PC-3 (cell line): ENCODE measurements at regions not wholly inside any gene's neighbourhood (a gene's known extent, or its start where the extent isn't known, plus 50 kb on each side); places are given as distances from the start of the nearest gene placed in this dataset.

Experiments
- EZH2 ChIP-seq: fragments of 300-600 bp; sonication (generic); IDR thresholded peaks from one replicate; pipeline ENCODE4 v1.6.1; 2017; ENCODE audit warnings: antibody characterized with exemption, mild to moderate bottlenecking, low read length; ENCODE audit not compliant: unreplicated experiment
- TF ChIP-seq, protein P1 (sequence below): fragments of 300-600 bp; sonication (generic); conservative IDR thresholded peaks from 2 replicates; pipeline ENCODE4 v1.5.1; 2017; ENCODE audit warnings: antibody characterized with exemption, low read depth, mild to moderate bottlenecking, low read length

DNA sequence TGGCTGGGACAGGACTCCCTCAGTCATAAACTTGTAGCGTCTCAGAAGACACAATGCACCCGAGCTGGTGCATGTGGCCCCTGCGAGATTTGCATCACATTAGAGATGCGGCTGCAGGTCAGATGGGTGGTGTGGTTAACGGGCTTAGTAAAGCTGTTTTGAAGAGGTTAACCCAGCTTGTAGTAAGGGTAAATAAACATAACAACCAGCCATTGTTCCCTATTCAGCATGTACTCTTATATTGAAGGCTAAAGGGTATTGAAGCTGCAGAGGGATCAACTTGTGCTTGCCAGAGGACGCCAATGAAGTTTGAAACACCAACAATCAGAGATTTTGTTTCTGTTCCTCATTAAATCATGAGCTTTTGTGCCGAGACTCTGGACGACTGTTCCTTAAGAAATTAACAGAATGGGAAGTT, 79.4 kb downstream of the ZIC5 start:
- TF ChIP-seq, protein P1, sequence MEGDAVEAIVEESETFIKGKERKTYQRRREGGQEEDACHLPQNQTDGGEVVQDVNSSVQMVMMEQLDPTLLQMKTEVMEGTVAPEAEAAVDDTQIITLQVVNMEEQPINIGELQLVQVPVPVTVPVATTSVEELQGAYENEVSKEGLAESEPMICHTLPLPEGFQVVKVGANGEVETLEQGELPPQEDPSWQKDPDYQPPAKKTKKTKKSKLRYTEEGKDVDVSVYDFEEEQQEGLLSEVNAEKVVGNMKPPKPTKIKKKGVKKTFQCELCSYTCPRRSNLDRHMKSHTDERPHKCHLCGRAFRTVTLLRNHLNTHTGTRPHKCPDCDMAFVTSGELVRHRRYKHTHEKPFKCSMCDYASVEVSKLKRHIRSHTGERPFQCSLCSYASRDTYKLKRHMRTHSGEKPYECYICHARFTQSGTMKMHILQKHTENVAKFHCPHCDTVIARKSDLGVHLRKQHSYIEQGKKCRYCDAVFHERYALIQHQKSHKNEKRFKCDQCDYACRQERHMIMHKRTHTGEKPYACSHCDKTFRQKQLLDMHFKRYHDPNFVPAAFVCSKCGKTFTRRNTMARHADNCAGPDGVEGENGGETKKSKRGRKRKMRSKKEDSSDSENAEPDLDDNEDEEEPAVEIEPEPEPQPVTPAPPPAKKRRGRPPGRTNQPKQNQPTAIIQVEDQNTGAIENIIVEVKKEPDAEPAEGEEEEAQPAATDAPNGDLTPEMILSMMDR, result no peak
- no peak for TF ChIP-seq EZH2
